Cerebellar nuclear complex (tissue), 1 donor: ENCODE measurements at regions not wholly inside any gene's neighbourhood (a gene's known extent, or its start where the extent isn't known, plus 50 kb on each side); places are given as distances from the start of the nearest gene placed in this dataset.

Experiments
- DNase-seq, 2 experiments: peaks; one replicate each; lab custom pipeline; 2025; lab: John Stamatoyannopoulos, UW

- no peak for DNase-seq
Measured at GRCh38 chr1:11414926-11415538, 63.9 kb upstream of the DISP3 start.

GRCh38 chr1:11417162-11417561 lies 61.8 kb upstream of the DISP3 start:
- no peak for DNase-seq

- DNase-seq: no peak
Measured at GRCh38 chr1:11418056-11418455, 60.9 kb upstream of the DISP3 start.

GRCh38 chr1:11421443-11421842 lies 57.5 kb upstream of the DISP3 start:
- DNase-seq: no peak

- DNase-seq: no peak
Measured at GRCh38 chr1:11422686-11423085, 56.3 kb upstream of the DISP3 start.

- DNase-seq: no peak
Measured at GRCh38 chr1:11426617-11427016, 52.3 kb upstream of the DISP3 start.

GRCh38 chr1:11428789-11429188 lies 50.2 kb upstream of the DISP3 start:
- no peak for DNase-seq
